A549 (cell line): ENCODE measurements at regions not wholly inside any gene's neighbourhood (a gene's known extent, or its start where the extent isn't known, plus 50 kb on each side); places are given as distances from the start of the nearest gene placed in this dataset.

Source experiments
- ATAC-seq, 2 experiments: fragments of 200-7000 bp in 1 of 2; fragments of >200 bp in 1 of 2; cut with Nextera tagmentation in 1 of 2; cut with Tn5 transposase in 1 of 2; 3 replicates each; pipeline versions ENCODE4 v1.8.0 to v1.9.1; 2018 to 2020; ENCODE audit warnings: mild to moderate bottlenecking in 1 of 2, moderate library complexity in 1 of 2
- CTCF ChIA-PET: fragments of 300-600 bp; sonication (Branson Sonifier 250); formaldehyde crosslinking; extraction: SDS; loops from one replicate; lab custom pipeline; 2021; ENCODE audit warnings: antibody characterized with exemption, inconsistent platforms; lab: Yijun Ruan, JAX
- POLR2A ChIA-PET: fragments of 350-600 bp; formaldehyde crosslinking; extraction: SDS; loops from one replicate; lab custom pipeline; 2021; ENCODE audit warnings: antibody characterized with exemption, inconsistent platforms; lab: Yijun Ruan, JAX
- DNase-seq, 2 experiments: peaks; one replicate each; pipeline versions ENCODE4 v3.0.0 to v3.0.0-alpha.2; 2011 to 2016; ENCODE audit warnings: low read depth in 1 of 2, low spot score in 1 of 2
- FAIRE-seq: peaks from 2 replicates; lab custom pipeline; 2011; peaks lifted over from hg19 to GRCh38; lab: Jason Lieb, UNC
- H3K27ac ChIP-seq, 2 experiments: fragments of >200 bp; sonication (Bioruptor Twin); formaldehyde crosslinking; 3 replicates each; pipeline ENCODE4 v1.5.1; 2016 to 2017
- H3K4me1 ChIP-seq: fragments of >200 bp; sonication (Bioruptor Twin); formaldehyde crosslinking; 3 replicates; pipeline ENCODE4 v1.6.1; 2016
- H3K4me2 ChIP-seq: fragments of >200 bp; sonication (Bioruptor Twin); formaldehyde crosslinking; 3 replicates; pipeline ENCODE4 v1.6.1; 2016
- H3K4me3 ChIP-seq: fragments of >200 bp; sonication (Bioruptor Twin); formaldehyde crosslinking; 3 replicates; pipeline ENCODE4 v1.5.1; 2016
- H3K9me3 ChIP-seq: fragments of >200 bp; sonication (Bioruptor Twin); formaldehyde crosslinking; 3 replicates; pipeline ENCODE4 v1.6.1; 2016
- BCL3 ChIP-seq: fragments of >200 bp; sonication (Bioruptor Twin); formaldehyde crosslinking; IDR thresholded peaks from 3 replicates; pipeline ENCODE4 v1.6.1; 2016
- BHLHE40 ChIP-seq: IDR thresholded peaks from 2 replicates; pipeline ENCODE4 v1.6.1; 2012; ENCODE audit warnings: low read depth, low read length, inconsistent platforms
- CBX2 ChIP-seq: fragments of 200-600 bp; sonication (generic); IDR thresholded peaks from 2 replicates; pipeline ENCODE4 v1.6.1; 2016; ENCODE audit warnings: low read depth, mild to moderate bottlenecking, borderline replicate concordance
- CHD4 ChIP-seq: fragments of 200-600 bp; sonication (generic); IDR thresholded peaks from 2 replicates; pipeline ENCODE4 v1.6.1; 2016; ENCODE audit warnings: antibody characterized with exemption, mild to moderate bottlenecking, borderline replicate concordance
- E2F6 ChIP-seq: IDR thresholded peaks from 2 replicates; pipeline ENCODE4 v1.6.1; 2012; ENCODE audit warnings: low read depth, borderline replicate concordance
- EHF ChIP-seq: fragments of 250-450 bp; sonication (Bioruptor Pico); IDR thresholded peaks from 2 replicates; pipeline ENCODE4 v1.5.0; 2020; ENCODE audit warnings: mild to moderate bottlenecking
- ELK1 ChIP-seq: fragments of 150-350 bp; IDR thresholded peaks from 2 replicates; pipeline ENCODE4 v1.6.1; 2014; ENCODE audit warnings: low read depth, mild to moderate bottlenecking, low read length
- ESRRA ChIP-seq: fragments of 150-350 bp; IDR thresholded peaks from 2 replicates; pipeline ENCODE4 v1.6.1; 2014; ENCODE audit warnings: mild to moderate bottlenecking, low read length, borderline replicate concordance
- FOSB ChIP-seq: fragments of 250-450 bp; sonication (Bioruptor Pico); IDR thresholded peaks from 2 replicates; pipeline ENCODE4 v1.5.0; 2020; ENCODE audit warnings: mild to moderate bottlenecking, moderate library complexity
- FOSL2 ChIP-seq, 2 experiments: fragments of 450-650 bp in 1 of 2; fragments of >200 bp in 1 of 2; sonication (Bioruptor Twin) in 1 of 2; formaldehyde crosslinking; IDR thresholded peaks; 2 replicates each; pipeline versions ENCODE4 v1.5.0 to v1.6.1; 2016 to 2020; ENCODE audit warnings: mild to moderate bottlenecking in 1 of 2, moderate library complexity in 1 of 2
- HDAC2 ChIP-seq: fragments of 200-600 bp; sonication (generic); IDR thresholded peaks from 2 replicates; pipeline ENCODE4 v1.6.1; 2016
- HMGXB4 ChIP-seq: fragments of 250-450 bp; sonication (Bioruptor Pico); IDR thresholded peaks from 2 replicates; pipeline ENCODE4 v1.5.0; 2021; ENCODE audit warnings: mild to moderate bottlenecking, moderate library complexity, borderline replicate concordance
- HOXA7 ChIP-seq: fragments of 250-450 bp; sonication (Bioruptor Pico); IDR thresholded peaks from 2 replicates; pipeline ENCODE4 v1.5.0; 2020; ENCODE audit warnings: mild to moderate bottlenecking, moderate library complexity
- HOXB5 ChIP-seq: fragments of 250-450 bp; sonication (Bioruptor Pico); IDR thresholded peaks from 2 replicates; pipeline ENCODE4 v1.5.0; 2020; ENCODE audit warnings: mild to moderate bottlenecking, moderate library complexity
- KDM1A ChIP-seq: fragments of 200-600 bp; sonication (generic); IDR thresholded peaks from 2 replicates; pipeline ENCODE4 v1.6.1; 2016; ENCODE audit warnings: low read depth, mild to moderate bottlenecking
- MAX ChIP-seq: IDR thresholded peaks from 2 replicates; pipeline ENCODE4 v1.6.1; 2012
- MAZ ChIP-seq: fragments of 150-350 bp; IDR thresholded peaks from 2 replicates; pipeline ENCODE4 v1.6.1; 2014; ENCODE audit warnings: antibody characterized with exemption, low read depth, low read length, borderline replicate concordance
- MYC ChIP-seq: IDR thresholded peaks from 2 replicates; pipeline ENCODE4 v1.6.1; 2012; ENCODE audit warnings: mild to moderate bottlenecking, inconsistent platforms, low read length, improper control_type of control experiment, borderline replicate concordance
- NPAS2 ChIP-seq: fragments of 250-450 bp; sonication (Bioruptor Pico); IDR thresholded peaks from 2 replicates; pipeline ENCODE4 v1.8.0; 2022; ENCODE audit warnings: mild to moderate bottlenecking, moderate library complexity, borderline replicate concordance
- POLR2A ChIP-seq: IDR thresholded peaks from 2 replicates; pipeline ENCODE4 v1.6.1; 2012; ENCODE audit warnings: mild to moderate bottlenecking, low read length
- POLR2AphosphoS2 ChIP-seq: conservative IDR thresholded peaks from 2 replicates; pipeline ENCODE4 v1.6.1; 2012; ENCODE audit warnings: low read length, improper control_type of control experiment, inconsistent platforms
- RAD21 ChIP-seq, 2 experiments: fragments of >200 bp in 1 of 2; sonication (Bioruptor Twin) in 1 of 2; formaldehyde crosslinking in 1 of 2; IDR thresholded peaks in 1 of 2; conservative IDR thresholded peaks in 1 of 2; 2 replicates in 1 of 2; 3 replicates in 1 of 2; pipeline ENCODE4 v1.6.1; 2012 to 2018; ENCODE audit warnings: inconsistent platforms in 1 of 2
- RARB ChIP-seq: fragments of 250-450 bp; sonication (Bioruptor Pico); IDR thresholded peaks from 2 replicates; pipeline ENCODE4 v1.8.0; 2021; ENCODE audit warnings: mild to moderate bottlenecking, moderate library complexity
- RCOR1 ChIP-seq: fragments of 150-350 bp; IDR thresholded peaks from 2 replicates; pipeline ENCODE4 v1.6.1; 2014; ENCODE audit warnings: antibody characterized with exemption, low read length, low read depth
- RFX5 ChIP-seq: fragments of 450-650 bp; IDR thresholded peaks from 2 replicates; pipeline ENCODE4 v1.7.1; 2014; ENCODE audit warnings: antibody characterized with exemption, mild to moderate bottlenecking, moderate library complexity
- RNF2 ChIP-seq: fragments of 200-600 bp; sonication (generic); IDR thresholded peaks from 2 replicates; pipeline ENCODE4 v1.6.1; 2016; ENCODE audit warnings: low read depth, mild to moderate bottlenecking, antibody characterized with exemption, moderate library complexity, borderline replicate concordance
- SREBF2 ChIP-seq: fragments of 450-650 bp; IDR thresholded peaks from 2 replicates; pipeline ENCODE4 v1.6.1; 2014; ENCODE audit warnings: mild to moderate bottlenecking, moderate library complexity
- TP53 ChIP-seq: fragments of 250-450 bp; sonication (Bioruptor Pico); IDR thresholded peaks from 2 replicates; pipeline ENCODE4 v1.5.0; 2021; ENCODE audit warnings: mild to moderate bottlenecking, moderate library complexity
- USF2 ChIP-seq: fragments of 450-650 bp; IDR thresholded peaks from 2 replicates; pipeline ENCODE4 v1.6.1; 2014; ENCODE audit warnings: antibody characterized with exemption
- ZC3H11A ChIP-seq: fragments of 450-650 bp; IDR thresholded peaks from 2 replicates; pipeline ENCODE4 v1.6.1; 2014; ENCODE audit warnings: antibody characterized with exemption, mild to moderate bottlenecking
- ZNF302 ChIP-seq: fragments of 250-450 bp; sonication (Bioruptor Pico); IDR thresholded peaks from 2 replicates; pipeline ENCODE4 v1.9.0; 2021; ENCODE audit warnings: inconsistent platforms, mild to moderate bottlenecking, moderate library complexity
- ZSCAN20 ChIP-seq: fragments of 250-450 bp; sonication (Bioruptor Pico); IDR thresholded peaks from 2 replicates; pipeline ENCODE4 v1.8.0; 2022; ENCODE audit warnings: mild to moderate bottlenecking, moderate library complexity
- WGBS: methylation state at CpG from one replicate; pipeline ENCODE4 v1.1.6; 2017; ENCODE audit errors: missing lambda C conversion rate; 5-methylcytosine and 5-hydroxymethylcytosine counted together

GRCh38 chr4:108261026-108261425 lies 92.3 kb upstream of the LEF1 start:
- ChIA-PET POLR2A (no interaction called here), CTCF (no interaction called here)
- no peaks in the 10 kb centered on the region for H3K4me1 ChIP-seq
- no peak overlapping the region for H3K4me2 ChIP-seq
- H3K27ac ChIP-seq, result no peak overlapping the region
- DNase-seq, result no peak
- no peaks in the 10 kb centered on the region for H3K9me3 ChIP-seq
- ATAC-seq, result no peak
- FAIRE-seq, result no peak
- no peak overlapping the region for H3K4me3 ChIP-seq
- TF ChIP-seq BHLHE40 (no peak), HMGXB4 (CRISPR knock-in tag) (no peak), HOXA7 (CRISPR knock-in tag) (no peak), CBX2 (no peak), RNF2 (no peak), USF2 (no peak), CHD4 (no peak), FOSB (CRISPR knock-in tag) (no peak), E2F6 (no peak), ZNF302 (no peak), RFX5 (no peak), RARB (CRISPR knock-in tag) (no peak), POLR2A (no peak), ZC3H11A (no peak), RAD21 (conservative IDR thresholded peaks at IDR 0.05 in 1 of 2, IDR thresholded peaks at IDR 0.05 in 1 of 2) (no peak), RCOR1 (no peak), ELK1 (no peak), NPAS2 (CRISPR knock-in tag) (no peak)
- 0% methylated on average over 1 of the region's 1 CpG for WGBS

GRCh38 chr4:108256538-108256937 lies 87.8 kb upstream of the LEF1 start:
- no peaks in the 10 kb centered on the region for H3K4me1 ChIP-seq
- POLR2A ChIA-PET, result no interaction called here
- FAIRE-seq, result no peak
- no peak overlapping the region for H3K4me3 ChIP-seq
- ATAC-seq, result no peak
- H3K9me3 ChIP-seq, result no peaks in the 10 kb centered on the region
- no peak for TF ChIP-seq MYC
- no peak for TF ChIP-seq MAX
- TF ChIP-seq HOXB5, result no peak
- TF ChIP-seq BCL3, result no peak
- no peak for TF ChIP-seq TP53 (CRISPR knock-in tag)
- no peak for TF ChIP-seq MAZ
- no peak for TF ChIP-seq POLR2AphosphoS2
- no peak for TF ChIP-seq ELK1
- TF ChIP-seq SREBF2, result no peak
- no peak for TF ChIP-seq NPAS2 (CRISPR knock-in tag)
- no peak for TF ChIP-seq HDAC2
- no peak for TF ChIP-seq E2F6
- TF ChIP-seq EHF (CRISPR knock-in tag), result no peak
- no peak for TF ChIP-seq ZSCAN20
- TF ChIP-seq FOSB (CRISPR knock-in tag), result no peak
- no peak for TF ChIP-seq CHD4
- no peak for TF ChIP-seq KDM1A
- TF ChIP-seq ESRRA, result no peak
- TF ChIP-seq FOSL2 (IDR thresholded peaks at IDR 0.05), result no peak
- TF ChIP-seq FOSL2 (CRISPR knock-in tag; IDR thresholded peaks at IDR 0.05), result no peak
- DNase-seq, result no peak
- no peak overlapping the region for H3K27ac ChIP-seq
- CTCF ChIA-PET, result no interaction called here
- no peak overlapping the region for H3K4me2 ChIP-seq
- 26% methylated on average over 8 of the region's 8 CpGs for WGBS
